Stimulated activated naive CD4-positive, alpha-beta T cell (primary cell): ENCODE measurements at regions not wholly inside any gene's neighbourhood (a gene's known extent, or its start where the extent isn't known, plus 50 kb on each side); places are given as distances from the start of the nearest gene placed in this dataset.
"Not testable (repeated sequence)": the region's sequence is repeated elsewhere in the genome, so short reads cannot be mapped to it uniquely, and the experiment has no call there.

Experiments used
- DNase-seq, 6 experiments: peaks; one replicate each; lab custom pipeline; 2025; lab: John Stamatoyannopoulos, UW

DNA sequence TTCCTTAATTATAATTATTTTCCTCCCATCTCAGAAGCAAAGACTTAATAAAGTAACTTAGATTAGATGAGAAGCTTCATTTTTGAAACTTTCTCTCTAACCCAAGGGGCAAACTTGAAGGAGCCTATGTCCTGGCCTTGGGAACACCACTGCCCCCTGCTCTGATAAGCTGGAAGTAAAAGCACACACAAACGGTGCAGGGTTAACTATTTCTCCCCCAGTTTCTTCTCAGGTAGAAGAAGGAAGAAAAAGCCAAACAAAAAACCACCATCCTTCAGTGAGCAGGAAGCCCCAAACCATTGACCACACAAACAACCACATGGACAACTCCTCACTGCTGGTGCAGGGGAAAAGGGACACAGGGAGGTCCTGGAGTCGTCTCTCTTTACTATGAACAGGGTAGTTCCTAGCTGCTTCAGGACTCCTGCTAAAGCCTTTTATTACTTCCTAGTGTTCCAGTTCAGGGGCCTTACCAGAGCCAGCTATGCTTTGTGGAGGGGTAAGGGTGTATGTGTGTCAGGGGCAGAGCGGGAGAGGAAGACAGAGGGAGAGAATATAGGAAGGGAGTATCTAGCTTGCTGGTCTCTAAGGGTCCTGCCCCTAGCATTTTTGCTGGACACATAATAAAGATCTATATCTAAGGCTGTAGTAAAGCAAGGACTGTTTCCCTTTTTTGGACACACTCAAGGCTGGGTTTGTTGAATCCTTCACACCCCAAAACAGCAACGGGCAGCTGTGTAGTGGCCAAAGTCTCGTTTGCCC is 94.0 kb upstream of the UMPS start:
- no peak for DNase-seq

DNA sequence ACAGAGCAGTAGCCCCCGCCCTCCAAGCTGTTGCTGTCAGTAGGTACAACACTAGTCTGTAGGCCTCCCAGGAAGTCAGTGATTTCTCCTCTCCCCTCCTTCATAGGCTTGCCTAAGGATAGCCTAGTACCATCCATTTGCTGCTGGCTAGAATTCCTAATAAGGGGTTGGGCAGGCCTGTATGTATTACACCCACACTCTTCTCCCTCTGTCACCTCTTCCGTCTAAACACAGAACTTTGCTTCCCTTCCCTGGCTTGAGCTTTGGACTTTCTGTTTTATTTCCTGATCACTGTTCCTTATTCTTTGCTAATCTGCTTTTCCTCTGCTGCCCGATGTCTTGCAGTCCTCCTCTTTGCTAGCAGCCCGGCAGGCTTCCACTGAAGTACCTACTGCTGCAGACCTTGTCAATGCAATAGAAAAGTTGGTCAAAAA is 93.4 kb upstream of the UMPS start:
- no peak for DNase-seq

DNA sequence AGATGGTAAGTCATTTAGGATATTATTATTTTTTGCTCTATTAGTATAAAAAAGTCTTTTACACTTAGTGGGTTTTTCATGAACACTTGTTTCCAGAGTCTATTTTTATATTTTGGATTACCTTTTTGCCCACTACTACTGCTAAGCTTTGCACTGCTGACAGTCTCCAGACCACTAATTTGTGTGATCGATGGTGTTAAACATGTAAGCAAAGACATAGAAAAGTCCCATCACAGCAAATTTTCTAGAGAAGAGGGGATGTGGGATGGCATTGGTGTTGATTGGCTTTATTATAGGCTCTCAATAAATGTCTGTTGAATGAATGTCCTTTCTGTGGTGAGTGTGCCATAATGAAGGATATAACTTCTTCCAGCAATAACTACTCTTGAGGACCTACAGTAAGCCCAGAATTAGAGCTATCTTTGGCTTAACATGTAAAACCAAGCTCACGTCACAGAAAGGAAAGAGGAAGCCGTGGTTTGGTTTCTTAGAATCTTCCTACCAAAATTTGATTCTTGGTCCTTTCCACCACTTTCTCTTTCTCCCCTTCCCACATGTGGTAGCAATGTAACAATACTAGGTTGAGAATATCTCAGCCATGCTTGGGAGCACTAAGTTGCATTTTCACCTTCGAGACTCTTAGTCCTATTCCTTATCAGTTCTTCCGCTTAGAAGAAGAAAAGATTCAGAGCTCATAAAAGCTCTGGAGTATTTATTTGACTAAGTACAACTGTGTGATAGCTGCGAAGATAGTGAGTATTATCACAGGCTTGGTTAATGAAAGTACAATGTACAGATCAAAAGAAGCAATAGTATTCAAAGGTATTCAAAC is 90.6 kb upstream of the UMPS start:
- DNase-seq = no peak

DNA sequence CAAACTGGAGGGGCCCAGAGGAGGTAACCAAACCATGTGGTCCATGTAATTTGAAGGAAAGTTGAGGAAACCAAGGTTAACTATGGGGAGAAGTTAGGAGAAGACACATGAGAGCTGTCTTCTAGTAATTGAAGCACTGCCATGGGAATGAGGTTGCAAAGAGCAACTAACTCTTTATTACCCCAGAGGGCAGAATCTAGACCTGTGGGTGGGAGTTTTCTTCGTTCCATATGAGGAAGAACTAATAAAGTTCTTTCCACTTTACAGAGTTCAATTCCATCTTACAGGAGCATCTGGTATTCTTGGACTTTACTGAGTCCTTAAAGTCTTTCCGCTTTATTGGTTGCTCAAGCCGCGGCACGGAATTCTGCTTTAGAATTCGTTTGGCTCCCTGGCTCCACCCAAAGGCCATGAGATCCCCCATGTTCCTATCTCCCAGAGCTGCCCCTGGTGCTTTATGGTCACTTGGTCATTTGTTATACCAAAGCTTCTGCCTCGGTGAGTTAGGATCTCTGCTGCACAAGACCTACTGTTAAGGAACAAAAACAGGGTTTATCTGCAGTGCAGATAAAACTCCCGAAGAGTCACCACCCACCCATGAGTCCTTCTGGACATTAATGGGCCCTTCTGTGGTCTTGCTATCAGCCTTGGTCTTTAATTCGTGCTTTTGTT is 89.5 kb upstream of the UMPS start:
- no peak for DNase-seq

DNA sequence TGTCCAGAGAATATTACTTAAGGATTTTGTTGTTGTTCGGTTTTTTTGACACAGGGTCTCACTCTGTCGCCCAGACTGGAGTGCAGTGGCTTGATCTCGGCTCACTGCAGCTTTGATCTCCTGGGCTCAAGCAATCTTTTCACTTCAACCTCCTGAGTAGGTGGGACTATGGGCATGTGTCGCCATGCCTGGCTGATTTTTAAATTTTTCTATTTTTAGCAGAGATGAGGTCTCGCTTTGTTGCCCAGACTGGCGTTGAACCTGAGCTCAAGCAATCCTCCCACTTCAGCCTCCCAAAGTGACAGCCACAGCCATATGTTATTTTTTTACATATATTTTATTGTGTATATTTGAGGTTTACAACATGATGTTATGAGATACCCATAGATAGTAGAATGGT is 86.8 kb upstream of the UMPS start:
- DNase-seq = no peak

DNA sequence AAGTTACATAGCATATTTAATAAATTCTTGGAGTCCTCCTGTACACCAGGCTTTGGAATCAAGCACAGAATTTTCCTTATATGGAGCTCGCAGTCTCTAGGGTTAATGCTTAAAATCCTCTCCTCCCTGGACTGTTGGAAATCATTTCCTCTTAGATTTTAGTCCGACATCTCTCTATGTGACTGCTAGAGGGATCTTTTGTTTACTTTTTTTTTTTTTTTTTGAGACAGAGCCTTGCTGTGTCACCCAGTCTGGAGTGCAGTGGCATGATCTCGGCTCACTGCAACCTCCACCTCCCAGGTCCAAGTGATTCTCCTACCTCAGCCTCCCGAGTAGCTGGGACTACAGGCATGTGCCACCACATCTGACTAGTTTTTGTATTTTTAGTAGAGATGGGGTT is 84.1 kb upstream of the UMPS start:
- DNase-seq = not testable (repeated sequence)

DNA sequence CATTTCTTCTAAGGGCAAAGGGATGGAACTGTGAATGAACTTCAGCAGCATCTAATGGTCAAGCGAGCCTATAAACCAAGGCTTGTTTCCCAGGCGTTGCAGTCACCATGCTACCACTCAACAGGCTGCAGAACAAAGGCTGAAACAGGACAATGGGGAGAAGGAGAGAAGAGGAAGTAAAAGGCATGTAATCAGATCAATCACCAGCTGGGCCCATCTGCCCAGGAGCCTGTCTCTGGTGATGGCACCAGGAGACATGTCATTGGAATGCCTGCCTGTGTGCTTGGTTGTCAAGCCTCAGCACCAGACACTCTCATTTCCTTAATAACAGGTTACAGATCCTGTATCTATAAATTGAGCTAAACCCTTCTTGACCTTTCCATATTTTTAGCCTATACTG is 81.7 kb upstream of the UMPS start:
- no peak for DNase-seq

DNA sequence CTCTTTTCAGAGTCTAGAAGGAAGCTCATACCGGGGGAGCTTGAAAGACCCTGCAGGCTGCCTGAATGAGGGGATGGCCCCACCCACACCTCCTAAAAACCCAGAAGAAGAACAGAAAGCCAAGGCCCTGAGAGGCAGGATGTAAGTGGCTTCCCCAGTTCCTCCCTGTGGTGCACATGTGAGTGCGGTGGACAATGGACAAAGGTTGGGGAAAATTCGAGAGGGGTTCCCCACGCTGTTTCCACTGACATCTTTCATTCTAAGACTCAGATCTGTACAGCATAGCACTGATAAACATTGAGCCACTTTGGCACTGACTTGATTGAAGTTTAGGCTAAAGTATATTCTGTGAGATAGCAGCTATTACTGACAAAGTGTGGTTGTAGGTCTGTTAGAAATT is 79.5 kb upstream of the UMPS start:
- no peak for DNase-seq

DNA sequence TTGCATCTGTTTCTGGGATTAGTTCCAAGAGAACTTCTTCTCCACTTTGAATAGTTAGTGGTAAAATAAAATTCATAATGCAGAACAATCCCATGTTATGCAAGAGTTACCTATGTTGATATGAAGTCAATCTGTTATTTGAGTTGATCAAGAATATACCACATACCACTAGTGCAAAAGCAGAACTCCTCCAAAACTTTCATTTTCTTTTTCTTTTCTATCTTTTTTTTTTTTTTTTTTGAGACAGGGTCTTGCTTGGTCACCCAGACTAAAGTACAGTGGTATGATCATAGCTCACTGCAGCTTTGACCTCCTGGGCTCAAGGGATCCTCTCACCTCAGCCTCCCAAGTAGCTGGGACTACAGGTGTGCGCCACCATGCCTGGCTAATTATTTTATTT is 78.8 kb upstream of the UMPS start:
- not testable (repeated sequence) for DNase-seq

DNA sequence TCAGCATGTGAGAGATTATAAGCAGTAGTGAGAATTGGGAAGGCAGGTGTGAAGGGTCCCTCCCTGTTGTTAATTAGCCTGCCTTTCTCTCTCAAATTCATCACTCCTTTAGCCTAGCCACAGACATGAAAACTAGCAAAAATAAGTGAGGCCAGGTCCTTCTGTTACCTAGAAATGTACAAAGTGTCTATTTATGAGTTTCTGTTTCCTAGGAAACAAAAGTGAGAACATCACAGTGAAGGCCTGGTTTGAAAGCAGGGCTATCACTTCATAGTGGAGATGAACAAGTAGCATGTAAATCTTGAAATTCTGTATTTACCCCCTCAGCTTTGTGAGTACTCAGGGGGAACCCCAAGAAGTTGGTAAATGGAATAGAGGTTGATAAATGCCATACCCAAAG is 78.2 kb upstream of the UMPS start:
- DNase-seq = no peak

DNA sequence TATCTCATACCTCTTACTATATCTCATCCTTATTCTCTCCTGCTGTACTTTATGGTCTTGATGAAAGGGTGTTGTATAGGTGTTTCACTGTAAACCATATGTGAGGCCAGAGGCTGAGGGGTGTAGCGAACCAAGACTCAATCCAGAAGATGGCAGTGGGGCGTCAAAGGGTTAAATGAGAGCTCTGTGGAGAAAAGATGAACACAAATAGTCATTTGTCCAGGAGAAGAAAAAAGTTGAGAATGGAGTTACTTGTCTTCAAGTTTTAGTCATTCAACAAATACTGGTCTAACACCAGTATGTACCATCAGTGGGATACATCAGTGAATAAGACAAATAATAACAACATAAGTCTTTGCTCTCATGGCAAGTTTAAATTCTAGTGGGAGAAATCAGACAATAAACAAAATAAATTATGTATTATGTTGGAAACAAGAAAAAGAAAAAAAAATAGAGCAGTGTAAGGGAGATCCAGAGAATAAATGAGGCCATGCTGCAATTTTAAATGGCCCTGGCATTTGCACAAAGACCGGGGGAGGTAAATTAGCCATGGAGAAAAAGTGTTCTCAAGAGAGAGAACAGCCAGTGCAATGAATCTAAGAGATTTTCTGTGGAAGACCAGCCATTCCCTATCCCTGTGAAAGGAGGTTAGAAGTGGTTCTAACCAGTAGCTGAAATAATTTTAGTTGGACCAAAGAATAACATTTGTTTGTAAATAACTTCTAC is 77.0 kb upstream of the UMPS start:
- no peak for DNase-seq

DNA sequence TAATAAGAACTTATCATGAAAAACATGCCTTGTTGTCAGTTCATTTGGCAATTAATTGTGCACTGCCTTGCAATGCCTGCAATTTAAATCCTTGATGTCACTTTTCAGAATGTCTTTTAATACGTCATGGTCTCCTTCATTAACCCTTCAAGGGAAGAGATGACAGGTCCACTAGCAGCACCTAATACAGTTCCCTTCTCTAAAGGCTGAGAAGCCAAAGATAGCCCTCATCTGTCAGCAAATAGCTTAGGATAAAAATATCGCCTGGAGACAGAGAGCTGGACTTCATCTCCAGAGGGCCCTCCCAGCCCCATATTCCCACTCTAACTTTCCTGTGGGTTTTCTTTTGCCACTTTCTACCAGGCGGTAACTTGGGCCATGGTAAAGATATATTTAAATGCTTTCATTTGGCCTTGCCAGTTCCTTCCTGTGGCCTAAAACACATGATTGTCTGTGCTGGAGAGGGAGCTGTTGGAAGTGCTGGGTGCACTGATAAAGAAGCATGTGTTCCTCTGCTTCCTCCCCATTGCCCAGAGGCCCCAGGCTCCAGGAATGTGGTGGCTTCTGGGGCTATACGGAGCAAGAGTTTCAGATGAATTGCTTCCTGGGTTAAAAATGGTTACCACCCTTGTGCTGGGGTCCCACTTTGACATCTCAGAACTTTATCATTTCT is 76.3 kb upstream of the UMPS start:
- no peak for DNase-seq

DNA sequence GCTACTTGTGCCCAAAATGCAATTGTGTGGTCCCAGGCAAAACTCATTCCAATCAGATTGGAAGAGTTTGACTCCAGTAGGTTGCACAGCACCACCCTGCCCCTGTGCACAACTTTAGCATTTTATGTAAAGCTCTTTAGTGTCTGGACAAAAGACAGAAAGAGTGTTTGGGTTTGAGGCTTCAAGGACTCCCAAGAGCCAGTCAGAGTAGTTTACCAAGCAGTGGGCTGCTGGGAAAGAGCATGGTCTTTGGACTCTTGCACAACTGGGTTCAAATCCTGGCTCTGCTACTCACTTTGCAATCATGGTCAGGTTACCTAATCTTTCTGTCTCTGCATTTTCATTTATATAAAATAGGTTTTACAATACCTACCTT is 75.8 kb upstream of the UMPS start:
- no peak for DNase-seq

DNA sequence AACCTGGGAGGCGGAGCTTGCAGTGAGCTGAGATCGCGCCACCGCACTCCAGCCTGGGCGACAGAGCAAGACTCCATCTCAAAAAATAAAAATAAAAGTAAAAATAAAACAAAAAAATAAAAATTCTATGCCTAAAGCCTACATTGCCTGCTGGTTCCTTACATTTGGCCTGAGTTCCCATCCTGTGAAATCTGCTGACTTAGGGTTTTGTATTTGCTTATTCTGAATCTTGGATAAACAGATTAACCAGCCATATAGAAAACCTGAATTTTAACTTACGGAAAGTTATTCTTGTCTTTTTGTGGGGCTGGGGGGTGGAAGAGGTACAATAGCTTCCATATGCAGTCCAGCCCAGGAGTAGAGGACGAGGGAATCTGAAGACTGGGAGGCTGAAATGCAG is 73.7 kb upstream of the UMPS start:
- no peak for DNase-seq

DNA sequence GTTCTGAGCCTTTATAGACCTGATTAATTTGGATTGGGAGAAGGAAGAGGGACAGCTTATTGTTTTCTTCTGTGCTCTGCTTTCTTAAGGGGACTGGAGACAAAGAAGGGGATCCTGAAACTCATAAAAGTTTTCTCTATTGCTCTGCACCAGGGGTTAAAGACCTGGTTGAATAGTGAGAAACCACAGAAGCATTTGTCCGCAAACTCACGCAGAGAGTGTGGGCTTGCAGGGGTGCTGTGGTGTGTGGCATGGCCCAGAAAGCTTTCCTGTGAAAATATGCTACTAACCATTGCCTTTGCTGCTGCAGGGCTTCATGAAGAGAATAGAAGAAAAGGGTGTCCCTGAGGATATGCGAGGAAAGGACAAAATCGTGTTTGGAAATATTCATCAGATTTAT is 73.1 kb upstream of the UMPS start:
- no peak for DNase-seq

DNA sequence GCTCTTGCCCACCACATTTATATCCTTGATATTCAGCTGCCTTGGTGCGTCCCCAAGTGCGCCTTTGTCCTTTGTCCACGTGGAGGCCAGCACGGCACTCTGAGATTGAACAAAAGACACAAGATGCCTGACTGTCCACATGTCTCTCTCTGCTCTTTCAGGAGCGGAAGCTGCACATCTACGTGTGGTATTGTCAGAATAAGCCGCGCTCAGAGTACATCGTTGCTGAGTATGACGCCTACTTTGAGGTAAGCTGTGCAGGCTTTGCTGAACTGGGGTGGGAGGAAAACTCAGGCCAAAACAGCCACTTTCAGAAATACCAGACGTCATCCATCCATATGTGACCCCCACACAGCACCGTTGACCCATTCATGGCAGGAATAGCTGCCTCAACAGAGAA is 72.0 kb upstream of the UMPS start:
- no peak for DNase-seq

DNA sequence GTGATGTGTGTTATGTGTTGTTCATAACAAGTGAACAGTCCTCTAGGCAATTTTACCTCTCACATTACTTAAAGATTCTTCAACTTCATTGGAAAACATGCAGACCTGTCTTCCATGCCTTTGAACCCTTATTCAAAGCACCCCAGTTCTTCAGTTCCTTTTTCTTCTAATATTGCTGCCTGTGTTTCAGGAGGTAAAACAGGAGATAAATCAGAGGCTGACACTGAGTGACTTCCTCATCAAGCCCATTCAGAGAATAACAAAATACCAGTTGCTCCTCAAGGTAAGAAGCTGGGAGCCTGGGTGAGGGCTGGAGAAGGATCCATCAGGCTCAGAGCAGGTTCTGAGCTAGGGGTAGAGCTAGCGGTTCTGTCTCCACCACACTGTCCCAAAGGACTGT is 71.1 kb upstream of the UMPS start:
- no peak for DNase-seq

DNA sequence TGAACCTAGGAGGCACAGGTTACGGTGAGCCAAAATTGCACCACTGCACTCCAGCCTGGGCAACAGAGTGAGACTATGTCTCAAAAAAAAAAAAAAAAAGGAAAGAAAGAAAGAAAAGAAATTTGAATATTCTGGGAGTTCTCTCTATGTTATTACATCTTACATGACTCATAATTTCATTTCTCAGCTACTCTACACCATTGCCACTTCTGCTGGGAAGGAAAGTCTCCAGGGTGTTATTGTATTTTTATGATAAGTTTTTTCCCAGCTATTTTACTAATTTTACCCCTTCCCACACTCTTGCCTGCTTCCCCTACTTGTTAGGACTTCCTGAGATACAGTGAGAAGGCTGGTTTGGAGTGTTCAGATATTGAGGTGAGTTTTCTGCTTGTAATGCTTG is 69.7 kb upstream of the UMPS start:
- DNase-seq = no peak

DNA sequence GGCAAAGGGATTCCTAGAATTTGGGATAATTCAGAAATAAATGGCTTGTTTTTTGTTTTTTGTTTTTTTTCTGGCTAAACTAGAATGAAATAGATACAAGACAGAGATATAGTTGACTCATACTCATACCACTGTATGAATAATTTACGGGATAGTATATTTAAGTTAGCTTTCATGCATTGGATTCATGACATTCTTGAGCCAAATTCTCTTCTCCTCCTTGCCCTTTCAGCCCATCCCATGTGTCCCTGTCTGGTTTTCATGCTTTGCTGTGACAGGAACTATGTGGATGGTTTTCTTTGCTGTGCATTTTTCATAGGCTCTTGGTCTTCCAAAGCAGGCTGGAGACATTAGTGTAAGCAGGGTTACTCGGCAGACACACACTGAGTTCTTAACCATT is 66.6 kb upstream of the UMPS start:
- no peak for DNase-seq

DNA sequence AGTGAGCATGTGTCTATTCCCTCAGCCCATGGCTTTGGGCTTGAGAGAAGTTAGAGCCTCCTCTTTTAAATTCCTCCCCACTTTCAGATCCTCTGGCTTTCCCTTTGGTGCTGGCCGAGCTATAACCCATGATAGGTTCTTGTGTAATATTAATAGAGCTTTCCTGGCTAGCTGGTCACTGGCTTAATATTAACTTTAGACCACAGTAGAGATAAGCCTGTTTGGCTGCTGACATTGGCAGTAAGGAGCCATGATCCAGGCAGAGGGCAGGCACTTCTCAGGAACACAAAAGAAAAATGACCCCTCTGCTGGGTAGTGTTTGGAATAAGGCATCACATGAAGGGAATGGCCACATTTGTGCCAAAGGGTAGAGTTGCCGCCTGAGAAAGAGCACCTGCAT is 65.4 kb upstream of the UMPS start:
- no peak for DNase-seq

DNA sequence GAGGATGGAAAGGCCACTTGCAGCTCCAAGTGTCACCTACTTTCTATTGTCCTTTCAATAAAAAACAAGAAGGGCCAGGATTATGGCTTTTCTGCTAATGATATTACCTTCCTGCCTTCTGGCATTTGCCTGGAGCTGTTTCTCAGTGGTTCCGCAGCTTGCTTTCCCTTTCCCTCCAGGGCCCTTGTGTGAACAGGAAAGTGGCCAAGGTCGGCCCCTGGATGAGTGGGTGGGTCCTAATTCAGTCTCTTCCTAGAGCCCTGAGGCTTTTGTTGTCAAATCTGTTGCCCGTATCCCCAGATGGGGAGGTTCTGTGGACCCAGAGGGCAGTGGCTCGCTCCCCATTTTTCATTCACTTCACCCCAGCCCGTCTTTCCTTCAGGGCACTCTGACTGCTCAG is 64.2 kb upstream of the UMPS start:
- no peak for DNase-seq

DNA sequence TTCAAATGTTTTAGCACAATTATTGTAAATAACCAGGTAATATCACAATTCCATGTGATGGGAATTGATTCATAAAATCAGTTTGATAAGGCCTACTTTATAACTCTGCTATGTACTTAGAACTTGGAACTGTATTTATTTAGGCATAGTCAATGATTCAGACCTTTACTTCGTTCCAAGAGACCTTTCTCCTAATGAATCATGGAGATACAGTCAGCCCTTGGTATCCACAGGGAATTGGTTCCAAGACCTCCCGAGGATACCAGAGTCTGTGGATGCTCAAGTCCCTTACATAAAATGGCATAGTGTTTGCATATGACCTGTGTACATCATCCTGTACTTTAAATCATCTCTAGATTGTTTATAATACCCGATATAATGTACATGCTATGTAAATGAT is 60.8 kb upstream of the UMPS start:
- no peak for DNase-seq
